ENCODE measurements at regions not wholly inside any gene's neighbourhood (a gene's known extent, or its start where the extent isn't known, plus 50 kb on each side); places are given as distances from the start of the nearest gene placed in this dataset.
A peak's percentile ranks its signal among the peaks of the same experiment; 100 is the strongest.

DNA sequence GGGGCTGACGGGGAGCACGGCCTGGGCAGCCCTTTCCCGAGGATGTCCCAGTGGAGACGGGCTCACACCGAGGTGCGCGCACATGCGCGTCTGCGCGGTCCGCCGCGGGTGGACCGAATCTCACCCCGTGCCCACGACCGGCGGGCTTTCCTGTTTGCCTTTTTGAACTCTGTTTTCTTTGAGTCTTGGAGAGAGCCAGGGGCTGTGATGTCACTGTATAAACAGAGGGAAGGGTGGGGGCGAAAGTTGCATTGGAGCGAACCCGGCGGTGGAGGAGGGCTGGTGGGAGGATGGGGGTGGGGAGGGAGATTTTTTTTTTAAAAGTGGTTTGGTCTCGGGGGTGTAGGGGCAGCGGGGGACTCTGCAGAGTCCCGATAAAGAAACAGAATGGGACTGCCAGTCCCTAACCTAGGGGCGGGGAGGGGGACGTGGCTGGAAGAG, 141.2 kb upstream of the CTAGE1 start:
- no peak overlapping the region for H2BK120ac ChIP-seq (ENCODE audit: insufficient read depth, low read length, poor library complexity)
- H3K9ac ChIP-seq (ENCODE audit: low read length), result peak overlapping the region; percentile 12
- peak overlapping the region; percentile 63 for H4K91ac ChIP-seq (ENCODE audit: low read depth, low read length)
- no peak overlapping the region for H3K14ac ChIP-seq (ENCODE audit: low read length)
- peaks cover 2% of the 10 kb centered on the region for H3K79me2 ChIP-seq (ENCODE audit: control insufficient read depth, insufficient read depth, low read length, poor library complexity)
- H2BK12ac ChIP-seq (ENCODE audit: low read length), result peak overlapping the region; percentile 93
- H3K4ac ChIP-seq (ENCODE audit: low read depth, low read length), result no peak overlapping the region
- no peaks in the 10 kb centered on the region for H3K36me3 ChIP-seq (ENCODE audit: control insufficient read depth in 1 of 2, insufficient read depth in 2 of 2, low read length in 2 of 2)
- no peaks in the 10 kb centered on the region for H3K27me3 ChIP-seq (ENCODE audit: insufficient read depth, low read length)
- H3K9me3 ChIP-seq (ENCODE audit: insufficient read depth, low read depth, low read length), result no peaks in the 10 kb centered on the region
- H3K4me3 ChIP-seq (ENCODE audit: low read depth, low read length), result peak overlapping the region; percentile 68
- no peak overlapping the region for H2AK5ac ChIP-seq (ENCODE audit: low read length)
- H2AFZ ChIP-seq (ENCODE audit: insufficient read depth, low read length, poor library complexity), result peak overlapping the region; percentile 94
- no peak overlapping the region for H3K23ac ChIP-seq (ENCODE audit: low read length)
- H3K79me1 ChIP-seq (ENCODE audit: low read length), result peaks cover 4% of the 10 kb centered on the region
- peak overlapping the region; percentile 75 for H4K8ac ChIP-seq (ENCODE audit: low read depth, low read length)
- no peak overlapping the region for H2BK5ac ChIP-seq (ENCODE audit: low read depth, low read length, poor library complexity)
- H3K4me2 ChIP-seq (ENCODE audit: low read length), result peak overlapping the region; percentile 88
- peak overlapping the region; percentile 81 for H3K18ac ChIP-seq (ENCODE audit: low read length)
- H3K4me1 ChIP-seq (ENCODE audit: control insufficient read depth in 1 of 2, insufficient read depth in 2 of 2, low read length in 2 of 2), result peaks cover 0 to 2% of the 10 kb centered on the region in 2 experiments
- peak in 1 of 2 donors; percentile 15 for DNase-seq
- H3K27ac ChIP-seq (ENCODE audit: low read depth, low read length), result no peak overlapping the region
- no CpG with 5 or more reads among the region's 28 CpGs for WGBS (ENCODE audit: extremely low coverage, insufficient coverage, insufficient read length)
- no peak overlapping the region for H4K12ac ChIP-seq (ENCODE audit: low read depth, low read length)

DNA sequence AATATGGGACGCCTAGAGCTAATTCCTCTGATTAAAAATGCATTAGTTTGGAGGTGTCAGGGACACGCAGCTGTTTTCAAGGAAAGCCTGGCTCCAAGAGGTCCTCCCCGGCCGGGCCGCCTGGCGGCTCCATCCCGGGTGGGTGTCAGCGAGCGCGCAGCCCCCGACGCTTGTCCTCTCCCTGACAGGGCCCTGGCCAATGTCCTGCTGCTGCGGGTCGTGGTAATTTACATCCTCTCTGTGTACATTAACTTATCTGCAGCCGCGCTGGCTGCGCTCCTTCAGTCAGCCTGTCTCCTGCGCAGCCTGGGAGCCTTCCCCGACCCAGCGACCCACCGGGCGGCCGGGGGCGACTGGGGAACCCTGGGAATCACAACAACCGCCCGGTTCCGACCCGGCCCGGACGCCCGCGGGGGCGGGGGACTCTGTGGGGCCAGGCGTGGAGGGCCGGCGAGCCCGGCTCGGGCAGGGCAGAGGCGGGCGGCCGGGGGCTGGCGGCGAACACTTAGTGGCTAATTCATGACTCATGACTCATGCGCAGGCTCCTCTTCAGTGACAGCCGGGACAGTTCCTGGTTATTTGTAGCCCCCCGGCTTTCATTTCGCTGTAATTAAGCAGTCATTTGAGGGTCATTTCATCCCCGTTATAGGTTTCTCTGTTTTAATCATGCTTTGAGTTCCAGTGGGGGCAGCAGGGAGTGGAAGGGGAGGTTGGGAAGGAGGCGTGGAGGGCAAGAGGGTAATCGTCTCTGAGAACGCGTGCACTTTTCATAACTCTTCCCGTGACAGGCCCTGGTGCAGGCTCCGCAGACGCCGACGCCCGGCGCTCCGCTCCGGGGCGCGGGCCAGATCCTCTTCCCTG, 141.9 kb upstream of the CTAGE1 start:
- Histone ChIP-seq H3K14ac (ENCODE audit: low read length) (no peak overlapping the region), H2BK5ac (ENCODE audit: low read depth, low read length, poor library complexity) (peak overlapping the region; percentile 54), H3K79me2 (ENCODE audit: control insufficient read depth, insufficient read depth, low read length, poor library complexity) (peaks cover 2% of the 10 kb centered on the region), H4K8ac (ENCODE audit: low read depth, low read length) (no peak overlapping the region), H3K27me3 (ENCODE audit: insufficient read depth, low read length) (no peaks in the 10 kb centered on the region), H2AK5ac (ENCODE audit: low read length) (no peak overlapping the region), H3K79me1 (ENCODE audit: low read length) (peaks cover 4% of the 10 kb centered on the region), H3K9me3 (ENCODE audit: insufficient read depth, low read depth, low read length) (no peaks in the 10 kb centered on the region), H3K27ac (ENCODE audit: low read depth, low read length) (peak overlapping the region; percentile 52), H3K4me1 (ENCODE audit: control insufficient read depth in 1 of 2, insufficient read depth in 2 of 2, low read length in 2 of 2) (peaks cover 0 to 2% of the 10 kb centered on the region in 2 experiments), H3K36me3 (ENCODE audit: control insufficient read depth in 1 of 2, insufficient read depth in 2 of 2, low read length in 2 of 2) (no peaks in the 10 kb centered on the region), H3K9ac (ENCODE audit: low read length) (no peak overlapping the region), H2AFZ (ENCODE audit: insufficient read depth, low read length, poor library complexity) (peak overlapping the region; percentile 75), H2BK12ac (ENCODE audit: low read length) (peak overlapping the region; percentile 12), H4K91ac (ENCODE audit: low read depth, low read length) (peak overlapping the region; percentile 20), H3K23ac (ENCODE audit: low read length) (no peak overlapping the region), H3K18ac (ENCODE audit: low read length) (no peak overlapping the region), H3K4ac (ENCODE audit: low read depth, low read length) (no peak overlapping the region), H3K4me2 (ENCODE audit: low read length) (peak overlapping the region; percentile 88), H3K4me3 (ENCODE audit: low read depth, low read length) (peak overlapping the region; percentile 60), H4K12ac (ENCODE audit: low read depth, low read length) (no peak overlapping the region), H2BK120ac (ENCODE audit: insufficient read depth, low read length, poor library complexity) (peak overlapping the region; percentile 60)
- WGBS (ENCODE audit: extremely low coverage, insufficient coverage, insufficient read length), result no CpG with 5 or more reads among the region's 63 CpGs
- peak; percentile 51 to 67 for DNase-seq

DNA sequence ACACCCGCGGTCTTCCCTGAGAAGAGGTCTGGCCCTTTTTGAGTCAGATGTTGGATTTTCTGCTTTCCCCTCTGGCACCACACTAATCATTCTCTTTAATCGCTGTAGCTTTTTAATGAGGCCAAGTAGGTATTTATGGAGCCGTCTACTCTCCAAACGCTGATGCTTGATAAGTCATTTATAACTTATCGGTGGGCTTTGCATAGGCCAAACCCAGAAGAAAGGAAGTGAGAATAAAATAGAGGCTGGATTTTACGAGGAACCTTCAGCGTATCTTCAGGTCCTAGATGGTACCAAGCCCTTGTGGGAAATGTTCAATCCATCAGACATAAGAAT, 142.5 kb upstream of the CTAGE1 start:
- no peak overlapping the region for H3K23ac ChIP-seq (ENCODE audit: low read length)
- H2BK5ac ChIP-seq (ENCODE audit: low read depth, low read length, poor library complexity), result no peak overlapping the region
- H3K79me1 ChIP-seq (ENCODE audit: low read length), result peaks cover 4% of the 10 kb centered on the region
- peaks cover 0 to 2% of the 10 kb centered on the region in 2 experiments for H3K4me1 ChIP-seq (ENCODE audit: control insufficient read depth in 1 of 2, insufficient read depth in 2 of 2, low read length in 2 of 2)
- no peak overlapping the region for H4K8ac ChIP-seq (ENCODE audit: low read depth, low read length)
- WGBS (ENCODE audit: extremely low coverage, insufficient coverage, insufficient read length), result no CpG with 5 or more reads among the region's 8 CpGs
- no peak overlapping the region for H2BK120ac ChIP-seq (ENCODE audit: insufficient read depth, low read length, poor library complexity)
- H3K9ac ChIP-seq (ENCODE audit: low read length), result no peak overlapping the region
- H3K4me3 ChIP-seq (ENCODE audit: low read depth, low read length), result no peak overlapping the region
- H3K79me2 ChIP-seq (ENCODE audit: control insufficient read depth, insufficient read depth, low read length, poor library complexity), result peaks cover 2% of the 10 kb centered on the region
- no peak overlapping the region for H3K4ac ChIP-seq (ENCODE audit: low read depth, low read length)
- no peak overlapping the region for H4K91ac ChIP-seq (ENCODE audit: low read depth, low read length)
- no peaks in the 10 kb centered on the region for H3K36me3 ChIP-seq (ENCODE audit: control insufficient read depth in 1 of 2, insufficient read depth in 2 of 2, low read length in 2 of 2)
- H3K27me3 ChIP-seq (ENCODE audit: insufficient read depth, low read length), result no peaks in the 10 kb centered on the region
- H2AFZ ChIP-seq (ENCODE audit: insufficient read depth, low read length, poor library complexity), result no peak overlapping the region
- peak overlapping the region; percentile 27 for H3K27ac ChIP-seq (ENCODE audit: low read depth, low read length)
- no peak overlapping the region for H3K14ac ChIP-seq (ENCODE audit: low read length)
- peak overlapping the region; percentile 88 for H3K4me2 ChIP-seq (ENCODE audit: low read length)
- H2BK12ac ChIP-seq (ENCODE audit: low read length), result no peak overlapping the region
- no peak overlapping the region for H4K12ac ChIP-seq (ENCODE audit: low read depth, low read length)
- no peaks in the 10 kb centered on the region for H3K9me3 ChIP-seq (ENCODE audit: insufficient read depth, low read depth, low read length)
- no peak overlapping the region for H2AK5ac ChIP-seq (ENCODE audit: low read length)
- no peak for DNase-seq
- no peak overlapping the region for H3K18ac ChIP-seq (ENCODE audit: low read length)

DNA sequence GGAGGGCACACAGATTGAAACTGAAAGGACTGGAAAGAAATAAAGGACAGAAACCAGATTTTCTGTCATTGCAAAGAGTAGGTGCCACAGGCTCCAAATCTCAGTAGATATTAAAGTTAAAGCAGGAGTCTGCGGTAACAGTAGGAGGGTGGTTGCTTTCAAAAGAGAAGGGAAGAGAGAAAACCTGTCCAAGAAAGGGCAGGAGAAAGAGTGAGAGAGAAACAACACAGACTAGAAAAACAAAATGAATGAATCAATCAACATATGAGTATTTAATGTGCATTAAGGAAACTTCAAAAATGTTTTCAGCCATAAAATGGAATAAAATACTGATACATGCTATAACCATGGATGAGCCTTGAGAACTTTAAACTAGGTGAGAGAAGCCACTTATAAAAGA, 143.1 kb upstream of the CTAGE1 start:
- no peak overlapping the region for H2BK5ac ChIP-seq (ENCODE audit: low read depth, low read length, poor library complexity)
- no CpG with 5 or more reads among the region's 1 CpG for WGBS (ENCODE audit: extremely low coverage, insufficient coverage, insufficient read length)

More for the DNA sequence above, 143.1 kb upstream of the CTAGE1 start:
- Histone ChIP-seq H3K79me2 (ENCODE audit: control insufficient read depth, insufficient read depth, low read length, poor library complexity) (peaks cover 2% of the 10 kb centered on the region), H4K8ac (ENCODE audit: low read depth, low read length) (no peak overlapping the region), H3K9me3 (ENCODE audit: insufficient read depth, low read depth, low read length) (no peaks in the 10 kb centered on the region), H3K9ac (ENCODE audit: low read length) (no peak overlapping the region), H2BK12ac (ENCODE audit: low read length) (no peak overlapping the region), H4K91ac (ENCODE audit: low read depth, low read length) (no peak overlapping the region), H3K27ac (ENCODE audit: low read depth, low read length) (no peak overlapping the region), H3K27me3 (ENCODE audit: insufficient read depth, low read length) (no peaks in the 10 kb centered on the region), H2AK5ac (ENCODE audit: low read length) (no peak overlapping the region), H2BK120ac (ENCODE audit: insufficient read depth, low read length, poor library complexity) (no peak overlapping the region), H3K23ac (ENCODE audit: low read length) (no peak overlapping the region), H2AFZ (ENCODE audit: insufficient read depth, low read length, poor library complexity) (no peak overlapping the region), H3K79me1 (ENCODE audit: low read length) (peaks cover 4% of the 10 kb centered on the region), H3K18ac (ENCODE audit: low read length) (no peak overlapping the region), H3K36me3 (ENCODE audit: control insufficient read depth in 1 of 2, insufficient read depth in 2 of 2, low read length in 2 of 2) (no peaks in the 10 kb centered on the region), H3K14ac (ENCODE audit: low read length) (no peak overlapping the region), H4K12ac (ENCODE audit: low read depth, low read length) (no peak overlapping the region), H3K4me2 (ENCODE audit: low read length) (no peak overlapping the region), H3K4me1 (ENCODE audit: control insufficient read depth in 1 of 2, insufficient read depth in 2 of 2, low read length in 2 of 2) (peaks cover 0 to 2% of the 10 kb centered on the region in 2 experiments), H3K4ac (ENCODE audit: low read depth, low read length) (no peak overlapping the region), H3K4me3 (ENCODE audit: low read depth, low read length) (no peak overlapping the region)
- no peak for DNase-seq

All from trophoblast cell (in vitro differentiated cells and primary cell).